Activated T-helper 2 cell treated with anti-CD3 and anti-CD28 coated beads, Interferon-gamma antibody, Interleukin-2, Interleukin-4, amounts not matched to agents 10 μg/mL and 5 μg/mL and 100 μg/mL, durations not matched to agents 14 hours and 24 hours and 36 hours (primary cell): ENCODE measurements at regions not wholly inside any gene's neighbourhood (a gene's known extent, or its start where the extent isn't known, plus 50 kb on each side); places are given as distances from the start of the nearest gene placed in this dataset.

Source experiments
- DNase-seq: peaks from one replicate; pipeline ENCODE4 v3.0.0; 2021; ENCODE audit warnings: low spot score
- H3K27ac Mint-ChIP-seq: one replicate; pipeline ENCODE4 v1.8.0; 2021; ENCODE audit warnings: mixed read lengths
- H3K27me3 Mint-ChIP-seq: one replicate; pipeline ENCODE4 v1.8.0; 2021; ENCODE audit warnings: low read depth, mixed read lengths
- H3K36me3 Mint-ChIP-seq: one replicate; pipeline ENCODE4 v1.8.0; 2021; ENCODE audit warnings: low read depth, mixed read lengths
- H3K4me1 Mint-ChIP-seq: one replicate; pipeline ENCODE4 v1.8.0; 2021; ENCODE audit warnings: low read depth, mixed read lengths
- H3K4me3 Mint-ChIP-seq: one replicate; pipeline ENCODE4 v1.8.0; 2021; ENCODE audit warnings: low read depth, mild to moderate bottlenecking, moderate library complexity, mixed read lengths
- H3K9me3 Mint-ChIP-seq: one replicate; pipeline ENCODE4 v1.8.0; 2021; ENCODE audit warnings: mixed read lengths
- intact Hi-C: fragments of 100-400 bp; cut with micrococcal nuclease; formaldehyde crosslinking; loops from one replicate; pipeline ENCODE4 v1.15.1; 2023

DNA sequence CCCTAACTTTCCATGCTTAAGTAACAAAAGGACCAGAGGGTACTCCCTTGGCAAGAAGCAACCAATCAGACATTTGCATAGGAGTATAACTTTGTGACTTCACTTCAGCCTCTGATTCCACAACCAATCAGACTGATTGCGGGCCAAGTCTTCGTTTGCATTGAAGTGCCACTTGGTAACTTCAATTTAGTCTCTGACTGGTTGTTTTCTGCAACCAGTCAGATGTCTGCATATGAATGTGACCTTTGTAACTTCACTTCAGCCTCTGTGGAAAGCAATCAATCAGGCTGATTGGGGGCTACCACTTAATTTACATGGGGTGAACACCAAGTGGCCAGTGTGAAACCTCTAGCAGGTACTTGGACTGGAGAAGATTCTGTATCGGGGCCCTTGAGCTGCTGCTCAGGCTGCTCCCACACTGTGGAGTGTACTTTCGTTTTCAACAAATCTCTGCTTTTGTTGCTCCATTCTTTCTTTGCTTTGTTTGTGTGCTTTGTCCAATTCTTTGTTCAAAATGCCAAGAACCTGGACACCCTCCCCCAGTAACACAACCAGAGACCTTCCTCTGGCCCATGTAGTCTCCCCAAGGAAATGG, 241.5 kb downstream of the ACKR3 start:
- Mint-ChIP-seq H3K36me3 (no peaks in the 10 kb centered on the region), H3K4me1 (no peaks in the 10 kb centered on the region), H3K27me3 (no peaks in the 10 kb centered on the region), H3K27ac (no peak overlapping the region), H3K4me3 (no peak overlapping the region), H3K9me3 (peaks cover 9% of the 10 kb centered on the region)
- DNase-seq: no peak
- intact Hi-C loops: no loop called here

- no peak for DNase-seq
- H3K36me3 Mint-ChIP-seq: no peaks in the 10 kb centered on the region
- intact Hi-C loops: no loop called here
- H3K27me3 Mint-ChIP-seq: no peaks in the 10 kb centered on the region
- H3K4me1 Mint-ChIP-seq: no peaks in the 10 kb centered on the region
- H3K4me3 Mint-ChIP-seq: no peak overlapping the region
- H3K27ac Mint-ChIP-seq: no peak overlapping the region
- peaks cover 5% of the 10 kb centered on the region for H3K9me3 Mint-ChIP-seq
Measured at GRCh38 chr2:236813766-236814165, 244.1 kb downstream of the ACKR3 start.

- intact Hi-C loops: no loop called here
- no peaks in the 10 kb centered on the region for H3K27me3 Mint-ChIP-seq
- no peak overlapping the region for H3K4me3 Mint-ChIP-seq
- H3K4me1 Mint-ChIP-seq: no peaks in the 10 kb centered on the region
- no peak for DNase-seq
- H3K36me3 Mint-ChIP-seq: no peaks in the 10 kb centered on the region
- H3K9me3 Mint-ChIP-seq: no peaks in the 10 kb centered on the region
- no peak overlapping the region for H3K27ac Mint-ChIP-seq
Measured at GRCh38 chr2:236814593-236814992, 245.0 kb downstream of the ACKR3 start.

GRCh38 chr2:236815746-236816145, 246.1 kb downstream of the ACKR3 start:
- H3K4me3 Mint-ChIP-seq: no peak overlapping the region
- intact Hi-C loops: no loop called here
- no peaks in the 10 kb centered on the region for H3K4me1 Mint-ChIP-seq
- H3K27ac Mint-ChIP-seq: no peak overlapping the region
- H3K9me3 Mint-ChIP-seq: no peaks in the 10 kb centered on the region
- H3K36me3 Mint-ChIP-seq: no peaks in the 10 kb centered on the region
- H3K27me3 Mint-ChIP-seq: no peaks in the 10 kb centered on the region
- DNase-seq: no peak

- no peaks in the 10 kb centered on the region for H3K4me1 Mint-ChIP-seq
- no peaks in the 10 kb centered on the region for H3K27me3 Mint-ChIP-seq
- H3K9me3 Mint-ChIP-seq: no peaks in the 10 kb centered on the region
- no peak overlapping the region for H3K27ac Mint-ChIP-seq
- no peaks in the 10 kb centered on the region for H3K36me3 Mint-ChIP-seq
- no peak overlapping the region for H3K4me3 Mint-ChIP-seq
- DNase-seq: no peak
- intact Hi-C loops: no loop called here
Measured at GRCh38 chr2:236816197-236817170, 246.9 kb downstream of the ACKR3 start.

GRCh38 chr2:236818281-236819045, 248.8 kb downstream of the ACKR3 start:
- no peaks in the 10 kb centered on the region for H3K36me3 Mint-ChIP-seq
- no peak overlapping the region for H3K4me3 Mint-ChIP-seq
- no peaks in the 10 kb centered on the region for H3K4me1 Mint-ChIP-seq
- no peaks in the 10 kb centered on the region for H3K9me3 Mint-ChIP-seq
- intact Hi-C loops: no loop called here
- no peak for DNase-seq
- H3K27ac Mint-ChIP-seq: no peak overlapping the region
- H3K27me3 Mint-ChIP-seq: no peaks in the 10 kb centered on the region

DNA sequence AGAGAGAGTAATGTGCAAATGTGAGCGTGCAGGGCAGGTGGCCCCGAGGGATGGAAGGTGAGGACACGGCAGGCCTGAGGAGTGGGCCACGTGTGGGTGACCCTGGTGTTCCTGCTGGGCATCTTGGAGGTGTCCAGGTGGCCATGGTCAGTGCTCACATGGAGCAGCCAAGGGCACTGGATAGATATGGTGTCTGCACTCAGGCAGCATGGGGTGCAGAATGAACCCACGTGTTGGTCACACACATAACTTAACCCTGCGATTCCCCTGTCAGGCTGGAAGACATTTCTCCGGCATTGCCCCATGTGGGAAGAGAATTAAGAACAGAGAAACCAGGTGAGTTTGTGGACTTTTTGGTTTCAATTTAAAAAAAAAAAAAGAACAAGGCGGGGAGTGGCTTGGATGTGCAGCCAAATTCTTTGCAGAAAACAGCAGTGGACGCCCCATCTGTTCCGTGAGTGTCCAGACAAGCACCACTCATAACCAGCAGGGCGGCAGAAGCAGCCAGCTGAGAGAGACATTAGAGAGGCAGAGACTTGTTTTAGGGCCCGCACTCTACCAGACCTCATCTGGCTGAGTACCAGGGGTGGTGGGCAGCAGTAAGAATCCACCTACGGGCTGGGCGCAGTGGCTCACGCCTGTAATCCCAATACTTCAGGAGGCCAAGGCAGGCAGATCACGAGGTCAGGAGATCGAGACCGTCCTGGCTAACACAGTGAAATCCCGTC, 249.8 kb downstream of the ACKR3 start:
- no peaks in the 10 kb centered on the region for H3K36me3 Mint-ChIP-seq
- intact Hi-C loops: no loop called here
- no peak for DNase-seq
- no peaks in the 10 kb centered on the region for H3K4me1 Mint-ChIP-seq
- H3K9me3 Mint-ChIP-seq: no peaks in the 10 kb centered on the region
- no peak overlapping the region for H3K4me3 Mint-ChIP-seq
- H3K27ac Mint-ChIP-seq: no peak overlapping the region
- no peaks in the 10 kb centered on the region for H3K27me3 Mint-ChIP-seq

GRCh38 chr2:236820763-236821344, 251.2 kb downstream of the ACKR3 start:
- H3K4me3 Mint-ChIP-seq: no peak overlapping the region
- no peaks in the 10 kb centered on the region for H3K9me3 Mint-ChIP-seq
- H3K27ac Mint-ChIP-seq: no peak overlapping the region
- no peaks in the 10 kb centered on the region for H3K27me3 Mint-ChIP-seq
- intact Hi-C loops: no loop called here
- no peaks in the 10 kb centered on the region for H3K36me3 Mint-ChIP-seq
- no peaks in the 10 kb centered on the region for H3K4me1 Mint-ChIP-seq
- no peak for DNase-seq

- H3K4me3 Mint-ChIP-seq: no peak overlapping the region
Measured at GRCh38 chr2:236823041-236823629, 253.5 kb downstream of the ACKR3 start.

DNA sequence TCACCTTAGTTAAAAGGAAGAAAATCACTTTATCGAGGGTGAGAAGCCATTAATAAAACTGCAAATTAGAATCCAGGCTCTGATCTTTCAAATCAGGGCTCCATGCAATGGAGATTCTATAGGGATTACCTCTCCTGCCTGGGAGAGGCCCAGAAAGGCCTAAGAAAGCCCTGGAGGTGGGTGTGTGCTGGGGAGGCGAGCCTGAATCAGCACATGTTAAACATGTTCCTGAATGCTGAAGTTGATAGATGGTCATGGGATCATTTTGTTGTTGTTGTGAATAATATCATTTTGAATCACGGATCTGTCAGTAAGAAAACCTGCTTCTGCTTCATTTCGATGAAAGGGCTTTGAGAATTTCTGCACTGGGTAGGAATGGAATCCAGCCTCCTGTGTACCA, 254.3 kb downstream of the ACKR3 start:
- no peak overlapping the region for H3K4me3 Mint-ChIP-seq
- intact Hi-C loops: no loop called here
- no peaks in the 10 kb centered on the region for H3K36me3 Mint-ChIP-seq
- H3K4me1 Mint-ChIP-seq: no peaks in the 10 kb centered on the region
- H3K9me3 Mint-ChIP-seq: no peaks in the 10 kb centered on the region
- no peaks in the 10 kb centered on the region for H3K27me3 Mint-ChIP-seq
- no peak overlapping the region for H3K27ac Mint-ChIP-seq
- DNase-seq: no peak

More at GRCh38 chr2:236823041-236823629, 253.5 kb downstream of the ACKR3 start:
- H3K27me3 Mint-ChIP-seq: no peaks in the 10 kb centered on the region
- no peak overlapping the region for H3K27ac Mint-ChIP-seq
- H3K4me1 Mint-ChIP-seq: no peaks in the 10 kb centered on the region
- no peak for DNase-seq
- no peaks in the 10 kb centered on the region for H3K36me3 Mint-ChIP-seq
- intact Hi-C loops: no loop called here
- no peaks in the 10 kb centered on the region for H3K9me3 Mint-ChIP-seq

DNA sequence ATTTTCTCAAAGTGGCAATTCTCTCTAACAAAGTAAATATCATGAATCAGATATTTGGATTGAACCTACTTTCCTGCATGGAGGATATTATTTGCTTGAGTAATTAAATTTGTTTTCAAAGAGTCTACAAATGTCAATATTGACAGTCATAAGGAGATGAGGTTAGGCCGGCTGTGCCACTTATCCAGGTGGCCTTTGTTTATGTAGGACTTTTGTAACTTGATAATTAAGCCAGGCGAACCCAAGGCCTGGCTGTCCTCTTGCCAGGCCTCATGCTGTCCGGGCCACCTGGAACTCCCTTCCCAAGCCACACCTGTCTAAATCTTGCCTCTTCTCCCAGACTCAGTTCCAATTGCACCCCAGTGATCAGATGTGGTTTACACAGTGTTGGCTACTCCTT, 255.2 kb downstream of the ACKR3 start:
- Mint-ChIP-seq H3K27me3 (no peaks in the 10 kb centered on the region), H3K9me3 (no peaks in the 10 kb centered on the region), H3K4me3 (no peak overlapping the region), H3K36me3 (no peaks in the 10 kb centered on the region), H3K4me1 (no peaks in the 10 kb centered on the region), H3K27ac (no peak overlapping the region)
- intact Hi-C loops: no loop called here
- no peak for DNase-seq

GRCh38 chr2:236825989-236826510, 256.4 kb downstream of the ACKR3 start:
- Mint-ChIP-seq H3K27ac (no peak overlapping the region), H3K27me3 (no peaks in the 10 kb centered on the region)
- intact Hi-C loops: no loop called here

More at GRCh38 chr2:236825989-236826510, 256.4 kb downstream of the ACKR3 start:
- Mint-ChIP-seq H3K9me3 (no peaks in the 10 kb centered on the region), H3K36me3 (no peaks in the 10 kb centered on the region), H3K4me1 (no peaks in the 10 kb centered on the region), H3K4me3 (no peak overlapping the region)
- no peak for DNase-seq
